GM23338 (cell line): ENCODE measurements at regions not wholly inside any gene's neighbourhood (a gene's known extent, or its start where the extent isn't known, plus 50 kb on each side); places are given as distances from the start of the nearest gene placed in this dataset.

Source experiments
- ATAC-seq: fragments of 200-7000 bp; cut with Tn5 transposase; 3 replicates; pipeline ENCODE4 v1.9.1; 2020
- DNase-seq: peaks from one replicate; pipeline ENCODE4 v3.0.0-alpha.2; 2015; ENCODE audit warnings: low spot score
- H2AFZ ChIP-seq: fragments of 200-600 bp; sonication (generic); 2 replicates; pipeline ENCODE4 v1.8.0; 2016; ENCODE audit warnings: antibody characterized with exemption, mild to moderate bottlenecking, moderate library complexity
- H3F3A ChIP-seq: fragments of 200-600 bp; sonication (generic); replicated peaks from 2 replicates; pipeline ENCODE4 v1.8.0; 2017; ENCODE audit warnings: antibody characterized with exemption, mixed run types, low read depth
- H3K27ac ChIP-seq: fragments of 200-600 bp; sonication (generic); 2 replicates; pipeline ENCODE4 v1.6.1; 2016; ENCODE audit warnings: low read depth
- H3K27me3 ChIP-seq: fragments of 200-600 bp; sonication (generic); 2 replicates; pipeline ENCODE4 v1.8.0; 2016; ENCODE audit warnings: mild to moderate bottlenecking, mixed run types, moderate library complexity; ENCODE audit not compliant: insufficient read depth
- H3K36me3 ChIP-seq: fragments of 200-600 bp; sonication (generic); 2 replicates; pipeline ENCODE4 v1.8.0; 2016; ENCODE audit warnings: mild to moderate bottlenecking; ENCODE audit not compliant: insufficient read depth
- H3K4me1 ChIP-seq: fragments of 200-600 bp; sonication (generic); 2 replicates; pipeline ENCODE4 v1.8.0; 2016; ENCODE audit warnings: mild to moderate bottlenecking, moderate library complexity; ENCODE audit not compliant: insufficient read depth
- H3K4me2 ChIP-seq: fragments of 200-600 bp; sonication (generic); 2 replicates; pipeline ENCODE4 v1.7.1; 2017; ENCODE audit warnings: mixed run types
- H3K4me3 ChIP-seq: fragments of 200-600 bp; sonication (generic); 2 replicates; pipeline ENCODE4 v1.6.1; 2016; ENCODE audit warnings: mixed run types
- H3K79me2 ChIP-seq: fragments of 200-600 bp; sonication (generic); replicated peaks from 2 replicates; pipeline ENCODE4 v1.8.0; 2017; ENCODE audit warnings: mild to moderate bottlenecking; ENCODE audit not compliant: insufficient read depth
- H3K9me2 ChIP-seq: fragments of 200-600 bp; sonication (generic); 2 replicates; pipeline ENCODE4 v1.8.0; 2017; ENCODE audit not compliant: insufficient read depth
- H4K20me1 ChIP-seq: fragments of 200-600 bp; sonication (generic); replicated peaks from 2 replicates; pipeline ENCODE4 v1.8.0; 2017; ENCODE audit warnings: mild to moderate bottlenecking; ENCODE audit not compliant: insufficient read depth
- H3K27ac Mint-ChIP-seq: 2 replicates; pipeline ENCODE4 v1.8.0; 2020; ENCODE audit warnings: inconsistent platforms, mild to moderate bottlenecking, moderate library complexity, mixed read lengths
- H3K27me3 Mint-ChIP-seq: 3 replicates; pipeline ENCODE4 v1.8.0; 2022; ENCODE audit warnings: low read depth, mild to moderate bottlenecking, moderate library complexity, mixed read lengths, inconsistent platforms; ENCODE audit not compliant: insufficient read depth, poor library complexity
- H3K36me3 Mint-ChIP-seq: 3 replicates; pipeline ENCODE4 v1.8.0; 2021; ENCODE audit warnings: low read depth, mild to moderate bottlenecking, inconsistent platforms, moderate library complexity, mixed read lengths
- H3K4me1 Mint-ChIP-seq: 3 replicates; pipeline ENCODE4 v1.8.0; 2020; ENCODE audit warnings: mild to moderate bottlenecking, inconsistent platforms, mixed read lengths
- H3K4me3 Mint-ChIP-seq: 3 replicates; pipeline ENCODE4 v1.8.0; 2021; ENCODE audit warnings: moderate library complexity, mild to moderate bottlenecking, inconsistent platforms, mixed read lengths
- H3K9me3 Mint-ChIP-seq: 3 replicates; pipeline ENCODE4 v1.8.0; 2020; ENCODE audit warnings: moderate library complexity, mild to moderate bottlenecking, inconsistent platforms, mixed read lengths
- CREB1 ChIP-seq: fragments of 250-450 bp; sonication (Bioruptor Pico); IDR thresholded peaks from 2 replicates; pipeline ENCODE4 v1.5.0; 2020; ENCODE audit warnings: low read depth, mild to moderate bottlenecking, moderate library complexity
- CTCF ChIP-seq, 2 experiments: fragments of 200-600 bp in 1 of 2; sonication (generic) in 1 of 2; conservative IDR thresholded peaks; 2 replicates each; pipeline versions ENCODE4 v1.5.1 to v1.6.1; 2016 to 2017; ENCODE audit warnings: antibody characterized with exemption in 2 of 2, low read depth in 2 of 2, mild to moderate bottlenecking in 2 of 2, moderate library complexity in 1 of 2
- ETS1 ChIP-seq: IDR thresholded peaks from 2 replicates; pipeline ENCODE4 v1.6.1; 2016; ENCODE audit warnings: antibody characterized with exemption
- EZH2 ChIP-seq: fragments of 200-600 bp; sonication (generic); IDR thresholded peaks from one replicate; pipeline ENCODE4 v1.8.0; 2017; ENCODE audit warnings: antibody characterized with exemption, mild to moderate bottlenecking, low read depth; ENCODE audit not compliant: unreplicated experiment
- EZH2phosphoT487 ChIP-seq: fragments of 200-600 bp; sonication (generic); IDR thresholded peaks from one replicate; pipeline ENCODE4 v1.8.1; 2018; ENCODE audit warnings: antibody characterized with exemption; ENCODE audit not compliant: unreplicated experiment
- JUNB ChIP-seq: IDR thresholded peaks from one replicate; pipeline ENCODE4 v1.6.1; 2016; ENCODE audit warnings: antibody characterized with exemption; ENCODE audit not compliant: unreplicated experiment
- NANOG ChIP-seq: IDR thresholded peaks from 2 replicates; pipeline ENCODE4 v1.6.1; 2016; ENCODE audit warnings: antibody characterized with exemption, borderline replicate concordance
- POLR2AphosphoS5 ChIP-seq: IDR thresholded peaks from 2 replicates; pipeline ENCODE4 v1.6.1; 2016; ENCODE audit warnings: antibody characterized with exemption, low read depth
- REST ChIP-seq: IDR thresholded peaks from one replicate; pipeline ENCODE4 v1.6.1; 2018; ENCODE audit warnings: antibody characterized with exemption; ENCODE audit not compliant: unreplicated experiment
- STAT1 ChIP-seq: IDR thresholded peaks from one replicate; pipeline ENCODE4 v1.6.1; 2016; ENCODE audit warnings: antibody characterized with exemption; ENCODE audit not compliant: unreplicated experiment
- ZNF114 ChIP-seq: fragments of 250-450 bp; sonication (Bioruptor Pico); IDR thresholded peaks from 2 replicates; pipeline ENCODE4 v1.5.0; 2020; ENCODE audit warnings: mild to moderate bottlenecking, moderate library complexity
- ZNF331 ChIP-seq: fragments of 250-450 bp; sonication (Bioruptor Pico); IDR thresholded peaks from 2 replicates; pipeline ENCODE4 v1.5.0; 2020; ENCODE audit warnings: low read depth, mild to moderate bottlenecking, moderate library complexity
- TF ChIP-seq, protein P1 (sequence below): fragments of 250-450 bp; sonication (Bioruptor Pico); IDR thresholded peaks from 2 replicates; pipeline ENCODE4 v1.5.0; 2020; ENCODE audit warnings: mild to moderate bottlenecking, moderate library complexity

GRCh38 chr10:29785701-29786100 lies 150.9 kb upstream of the SVIL start:
- Histone ChIP-seq H3K27me3 (no peaks in the 10 kb centered on the region), H3K27ac (no peak overlapping the region), H3K4me3 (no peak overlapping the region), H3K4me1 (no peaks in the 10 kb centered on the region), H3F3A (no peaks in the 10 kb centered on the region), H3K9me2 (peaks cover 6% of the 10 kb centered on the region; the same call in 1 of the 2 replicates), H2AFZ (no peak overlapping the region), H3K79me2 (no peaks in the 10 kb centered on the region), H3K36me3 (peaks cover 5% of the 10 kb centered on the region; the same call in 1 of the 2 replicates), H4K20me1 (no peaks in the 10 kb centered on the region), H3K4me2 (no peak overlapping the region)
- Mint-ChIP-seq H3K27ac (no peak overlapping the region), H3K4me1 (peaks cover 17% of the 10 kb centered on the region), H3K27me3 (peaks cover 2% of the 10 kb centered on the region), H3K9me3 (peaks cover 15% of the 10 kb centered on the region; the same call in 2 of the 3 replicates), H3K36me3 (no peaks in the 10 kb centered on the region; the same call in 2 of the 3 replicates), H3K4me3 (no peak overlapping the region)
- TF ChIP-seq, protein P1, sequence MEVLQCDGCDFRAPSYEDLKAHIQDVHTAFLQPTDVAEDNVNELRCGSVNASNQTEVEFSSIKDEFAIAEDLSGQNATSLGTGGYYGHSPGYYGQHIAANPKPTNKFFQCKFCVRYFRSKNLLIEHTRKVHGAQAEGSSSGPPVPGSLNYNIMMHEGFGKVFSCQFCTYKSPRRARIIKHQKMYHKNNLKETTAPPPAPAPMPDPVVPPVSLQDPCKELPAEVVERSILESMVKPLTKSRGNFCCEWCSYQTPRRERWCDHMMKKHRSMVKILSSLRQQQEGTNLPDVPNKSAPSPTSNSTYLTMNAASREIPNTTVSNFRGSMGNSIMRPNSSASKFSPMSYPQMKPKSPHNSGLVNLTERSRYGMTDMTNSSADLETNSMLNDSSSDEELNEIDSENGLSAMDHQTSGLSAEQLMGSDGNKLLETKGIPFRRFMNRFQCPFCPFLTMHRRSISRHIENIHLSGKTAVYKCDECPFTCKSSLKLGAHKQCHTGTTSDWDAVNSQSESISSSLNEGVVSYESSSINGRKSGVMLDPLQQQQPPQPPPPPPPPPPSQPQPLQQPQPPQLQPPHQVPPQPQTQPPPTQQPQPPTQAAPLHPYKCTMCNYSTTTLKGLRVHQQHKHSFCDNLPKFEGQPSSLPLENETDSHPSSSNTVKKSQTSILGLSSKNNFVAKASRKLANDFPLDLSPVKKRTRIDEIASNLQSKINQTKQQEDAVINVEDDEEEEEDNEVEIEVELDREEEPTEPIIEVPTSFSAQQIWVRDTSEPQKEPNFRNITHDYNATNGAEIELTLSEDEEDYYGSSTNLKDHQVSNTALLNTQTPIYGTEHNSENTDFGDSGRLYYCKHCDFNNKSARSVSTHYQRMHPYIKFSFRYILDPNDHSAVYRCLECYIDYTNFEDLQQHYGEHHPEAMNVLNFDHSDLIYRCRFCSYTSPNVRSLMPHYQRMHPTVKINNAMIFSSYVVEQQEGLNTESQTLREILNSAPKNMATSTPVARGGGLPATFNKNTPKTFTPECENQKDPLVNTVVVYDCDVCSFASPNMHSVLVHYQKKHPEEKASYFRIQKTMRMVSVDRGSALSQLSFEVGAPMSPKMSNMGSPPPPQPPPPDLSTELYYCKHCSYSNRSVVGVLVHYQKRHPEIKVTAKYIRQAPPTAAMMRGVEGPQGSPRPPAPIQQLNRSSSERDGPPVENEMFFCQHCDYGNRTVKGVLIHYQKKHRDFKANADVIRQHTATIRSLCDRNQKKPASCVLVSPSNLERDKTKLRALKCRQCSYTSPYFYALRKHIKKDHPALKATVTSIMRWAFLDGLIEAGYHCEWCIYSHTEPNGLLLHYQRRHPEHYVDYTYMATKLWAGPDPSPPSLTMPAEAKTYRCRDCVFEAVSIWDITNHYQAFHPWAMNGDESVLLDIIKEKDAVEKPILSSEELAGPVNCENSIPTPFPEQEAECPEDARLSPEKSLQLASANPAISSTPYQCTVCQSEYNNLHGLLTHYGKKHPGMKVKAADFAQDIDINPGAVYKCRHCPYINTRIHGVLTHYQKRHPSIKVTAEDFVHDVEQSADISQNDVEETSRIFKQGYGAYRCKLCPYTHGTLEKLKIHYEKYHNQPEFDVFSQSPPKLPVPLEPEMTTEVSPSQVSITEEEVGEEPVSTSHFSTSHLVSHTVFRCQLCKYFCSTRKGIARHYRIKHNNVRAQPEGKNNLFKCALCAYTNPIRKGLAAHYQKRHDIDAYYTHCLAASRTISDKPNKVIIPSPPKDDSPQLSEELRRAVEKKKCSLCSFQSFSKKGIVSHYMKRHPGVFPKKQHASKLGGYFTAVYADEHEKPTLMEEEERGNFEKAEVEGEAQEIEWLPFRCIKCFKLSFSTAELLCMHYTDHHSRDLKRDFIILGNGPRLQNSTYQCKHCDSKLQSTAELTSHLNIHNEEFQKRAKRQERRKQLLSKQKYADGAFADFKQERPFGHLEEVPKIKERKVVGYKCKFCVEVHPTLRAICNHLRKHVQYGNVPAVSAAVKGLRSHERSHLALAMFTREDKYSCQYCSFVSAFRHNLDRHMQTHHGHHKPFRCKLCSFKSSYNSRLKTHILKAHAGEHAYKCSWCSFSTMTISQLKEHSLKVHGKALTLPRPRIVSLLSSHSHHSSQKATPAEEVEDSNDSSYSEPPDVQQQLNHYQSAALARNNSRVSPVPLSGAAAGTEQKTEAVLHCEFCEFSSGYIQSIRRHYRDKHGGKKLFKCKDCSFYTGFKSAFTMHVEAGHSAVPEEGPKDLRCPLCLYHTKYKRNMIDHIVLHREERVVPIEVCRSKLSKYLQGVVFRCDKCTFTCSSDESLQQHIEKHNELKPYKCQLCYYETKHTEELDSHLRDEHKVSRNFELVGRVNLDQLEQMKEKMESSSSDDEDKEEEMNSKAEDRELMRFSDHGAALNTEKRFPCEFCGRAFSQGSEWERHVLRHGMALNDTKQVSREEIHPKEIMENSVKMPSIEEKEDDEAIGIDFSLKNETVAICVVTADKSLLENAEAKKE: no peak
- TF ChIP-seq ETS1 (no peak), CTCF (conservative IDR thresholded peaks at IDR 0.05; ENCODE audit: low read depth in 2 of 2) (no peak), ZNF331 (CRISPR knock-in tag) (no peak), STAT1 (no peak), CREB1 (no peak), POLR2AphosphoS5 (no peak), ZNF114 (CRISPR knock-in tag) (no peak), EZH2 (no peak), EZH2phosphoT487 (no peak), NANOG (no peak), JUNB (no peak), REST (no peak)
- DNase-seq: no peak
- ATAC-seq: no peak
